ENCODE measurements at regions not wholly inside any gene's neighbourhood (a gene's known extent, or its start where the extent isn't known, plus 50 kb on each side); places are given as distances from the start of the nearest gene placed in this dataset.

GRCh38 chr11:36726420-36726819 lies 128.4 kb upstream of the RAG2 start:
- Mint-ChIP-seq H3K27me3 (ENCODE audit: low read depth in 3 of 3) (peaks cover 2 to 13% (median 4%) of the 10 kb centered on the region in 3 donors), H3K4me3 (no peak overlapping the region), H3K9me3 (no peaks in the 10 kb centered on the region), H3K4me1 (no peaks in the 10 kb centered on the region), H3K27ac (no peak overlapping the region), H3K36me3 (no peaks in the 10 kb centered on the region)
- DNase-seq, result no peak

GRCh38 chr11:36724742-36725385 lies 126.8 kb upstream of the RAG2 start:
- Mint-ChIP-seq H3K36me3 (no peaks in the 10 kb centered on the region), H3K4me3 (no peak overlapping the region), H3K27ac (no peak overlapping the region), H3K9me3 (no peaks in the 10 kb centered on the region), H3K27me3 (ENCODE audit: low read depth in 3 of 3) (peaks cover 2 to 17% (median 5%) of the 10 kb centered on the region in 3 donors), H3K4me1 (no peaks in the 10 kb centered on the region)
- DNase-seq, result no peak

- no peak overlapping the region for H3K27ac Mint-ChIP-seq
- no peaks in the 10 kb centered on the region for H3K9me3 Mint-ChIP-seq
- no peak overlapping the region for H3K4me3 Mint-ChIP-seq
- no peaks in the 10 kb centered on the region for H3K36me3 Mint-ChIP-seq
- peaks cover 2 to 19% (median 4%) of the 10 kb centered on the region in 3 donors for H3K27me3 Mint-ChIP-seq (ENCODE audit: low read depth in 3 of 3)
- H3K4me1 Mint-ChIP-seq, result no peaks in the 10 kb centered on the region
- no peak for DNase-seq
These were observed 124.4 kb upstream of the RAG2 start for GRCh38 chr11:36722421-36722820.

GRCh38 chr11:36719358-36720107 lies 121.5 kb upstream of the RAG2 start:
- no peak for DNase-seq
- Mint-ChIP-seq H3K36me3 (no peaks in the 10 kb centered on the region), H3K27ac (no peak overlapping the region), H3K4me3 (no peak overlapping the region), H3K4me1 (no peaks in the 10 kb centered on the region), H3K27me3 (ENCODE audit: low read depth in 3 of 3) (peaks cover 1 to 14% (median 4%) of the 10 kb centered on the region in 3 donors), H3K9me3 (no peaks in the 10 kb centered on the region)

- no peaks in the 10 kb centered on the region for H3K9me3 Mint-ChIP-seq
- no peaks in the 10 kb centered on the region for H3K4me1 Mint-ChIP-seq
- no peak for DNase-seq
- no peaks in the 10 kb centered on the region for H3K36me3 Mint-ChIP-seq
- H3K27ac Mint-ChIP-seq, result no peak overlapping the region
- peaks cover 1 to 18% (median 6%) of the 10 kb centered on the region in 3 donors for H3K27me3 Mint-ChIP-seq (ENCODE audit: low read depth in 3 of 3)
- H3K4me3 Mint-ChIP-seq, result no peak overlapping the region
These were observed 120.4 kb upstream of the RAG2 start for GRCh38 chr11:36718451-36718850.

- Mint-ChIP-seq H3K4me1 (no peaks in the 10 kb centered on the region), H3K27me3 (ENCODE audit: low read depth in 3 of 3) (peaks cover 1 to 12% (median 3%) of the 10 kb centered on the region in 3 donors), H3K36me3 (no peaks in the 10 kb centered on the region), H3K27ac (no peak overlapping the region), H3K9me3 (no peaks in the 10 kb centered on the region), H3K4me3 (no peak overlapping the region)
- DNase-seq, result no peak
These were observed 115.7 kb upstream of the RAG2 start for GRCh38 chr11:36713715-36714114.

GRCh38 chr11:36711104-36711825 lies 113.2 kb upstream of the RAG2 start:
- Mint-ChIP-seq H3K27me3 (ENCODE audit: low read depth in 3 of 3) (peaks cover 3 to 11% (median 8%) of the 10 kb centered on the region in 3 donors), H3K4me3 (no peak overlapping the region)

More at GRCh38 chr11:36711104-36711825, 113.2 kb upstream of the RAG2 start:
- no peak overlapping the region for H3K27ac Mint-ChIP-seq
- H3K9me3 Mint-ChIP-seq, result no peaks in the 10 kb centered on the region
- H3K36me3 Mint-ChIP-seq, result no peaks in the 10 kb centered on the region
- DNase-seq, result no peak
- H3K4me1 Mint-ChIP-seq, result no peaks in the 10 kb centered on the region

Measured in immature natural killer cell (primary cell).